Spinal cord (tissue), 9 donors: ENCODE measurements at regions not wholly inside any gene's neighbourhood (a gene's known extent, or its start where the extent isn't known, plus 50 kb on each side); places are given as distances from the start of the nearest gene placed in this dataset.
"Not testable (repeated sequence)": the region's sequence is repeated elsewhere in the genome, so short reads cannot be mapped to it uniquely, and the experiment has no call there.

Source experiments
- DNase-seq, 6 donors: peaks; one replicate each; pipeline versions ENCODE4 v3.0.0 to v3.0.0-alpha.2; 2013 to 2015; ENCODE audit warnings: low spot score in 6 of 6, low read depth in 4 of 6
- H3K27ac ChIP-seq: one replicate; pipeline ENCODE4 v1.5.1; 2013; ENCODE audit warnings: low read depth, low read length, control low read depth
- H3K27me3 ChIP-seq: one replicate; pipeline ENCODE4 v1.6.1; 2013; ENCODE audit warnings: low read length; ENCODE audit not compliant: control insufficient read depth, insufficient read depth
- H3K36me3 ChIP-seq: one replicate; pipeline ENCODE4 v1.6.1; 2013; ENCODE audit warnings: low read length; ENCODE audit not compliant: control insufficient read depth, insufficient read depth
- H3K4me1 ChIP-seq: one replicate; pipeline ENCODE4 v1.6.1; 2013; ENCODE audit warnings: low read length; ENCODE audit not compliant: control insufficient read depth, insufficient read depth
- H3K4me3 ChIP-seq: one replicate; pipeline ENCODE4 v1.5.1; 2013; ENCODE audit warnings: low read depth, low read length, control low read depth
- H3K9me3 ChIP-seq: one replicate; pipeline ENCODE4 v1.6.1; 2013; ENCODE audit warnings: low read length; ENCODE audit not compliant: control insufficient read depth, insufficient read depth
- WGBS: methylation state at CpG from one replicate; pipeline ENCODE4 v1.1.5; 2013; ENCODE audit warnings: missing lambda C conversion rate; ENCODE audit not compliant: insufficient coverage; 5-methylcytosine and 5-hydroxymethylcytosine counted together
- donor health status: healthy.

- not testable (repeated sequence) for H3K27me3 ChIP-seq, DNase-seq, H3K27ac ChIP-seq, H3K4me1 ChIP-seq, H3K36me3 ChIP-seq, H3K4me3 ChIP-seq, H3K9me3 ChIP-seq
- no CpG with 5 or more reads among the region's 5 CpGs for WGBS
These were observed 78.8 kb upstream of the NOTCH2NLA start for GRCh38 chr1:146307632-146308031.

GRCh38 chr1:146306651-146307050 is 77.8 kb upstream of the NOTCH2NLA start:
- not testable (repeated sequence) for H3K4me3 ChIP-seq, H3K27me3 ChIP-seq

GRCh38 chr1:146305442-146305841 is 76.6 kb upstream of the NOTCH2NLA start:
- not testable (repeated sequence) for H3K9me3 ChIP-seq, H3K4me1 ChIP-seq, H3K27ac ChIP-seq, H3K36me3 ChIP-seq, DNase-seq, H3K27me3 ChIP-seq, H3K4me3 ChIP-seq
- WGBS: no CpG with 5 or more reads among the region's 2 CpGs

More at GRCh38 chr1:146306651-146307050, 77.8 kb upstream of the NOTCH2NLA start:
- H3K4me1 ChIP-seq, H3K36me3 ChIP-seq, H3K9me3 ChIP-seq, DNase-seq, H3K27ac ChIP-seq: not testable (repeated sequence)

GRCh38 chr1:146298575-146298897 is 69.7 kb upstream of the NOTCH2NLA start:
- H3K36me3 ChIP-seq, H3K4me3 ChIP-seq, H3K27me3 ChIP-seq, DNase-seq, H3K9me3 ChIP-seq, H3K4me1 ChIP-seq, H3K27ac ChIP-seq: not testable (repeated sequence)
- WGBS: no CpG with 5 or more reads among the region's 5 CpGs

- H3K27ac ChIP-seq, DNase-seq, H3K4me1 ChIP-seq, H3K27me3 ChIP-seq, H3K9me3 ChIP-seq, H3K4me3 ChIP-seq, H3K36me3 ChIP-seq: not testable (repeated sequence)
- no CpG with 5 or more reads among the region's 68 CpGs for WGBS
These were observed 69.2 kb upstream of the NOTCH2NLA start for GRCh38 chr1:146297781-146298574.

GRCh38 chr1:146292940-146293936 is 64.4 kb upstream of the NOTCH2NLA start:
- H3K4me1 ChIP-seq, H3K9me3 ChIP-seq: not testable (repeated sequence)
- no CpG with 5 or more reads among the region's 9 CpGs for WGBS

GRCh38 chr1:146292424-146292823 is 63.6 kb upstream of the NOTCH2NLA start:
- not testable (repeated sequence) for H3K27ac ChIP-seq, H3K4me1 ChIP-seq, H3K9me3 ChIP-seq, H3K36me3 ChIP-seq, H3K27me3 ChIP-seq, H3K4me3 ChIP-seq, DNase-seq
- WGBS: no CpG with 5 or more reads among the region's 4 CpGs

More at GRCh38 chr1:146292940-146293936, 64.4 kb upstream of the NOTCH2NLA start:
- not testable (repeated sequence) for DNase-seq, H3K4me3 ChIP-seq, H3K27me3 ChIP-seq, H3K36me3 ChIP-seq, H3K27ac ChIP-seq

- DNase-seq, H3K27ac ChIP-seq, H3K36me3 ChIP-seq, H3K4me1 ChIP-seq, H3K27me3 ChIP-seq, H3K4me3 ChIP-seq, H3K9me3 ChIP-seq: not testable (repeated sequence)
- no CpG with 5 or more reads among the region's 6 CpGs for WGBS
These were observed 59.1 kb upstream of the NOTCH2NLA start for GRCh38 chr1:146287881-146288280.

- DNase-seq: not testable (repeated sequence)
These were observed 55.9 kb upstream of the NOTCH2NLA start for GRCh38 chr1:146284760-146285159.

GRCh38 chr1:146283527-146283880 is 54.7 kb upstream of the NOTCH2NLA start:
- H3K4me3 ChIP-seq, H3K9me3 ChIP-seq, H3K27me3 ChIP-seq, H3K36me3 ChIP-seq, DNase-seq, H3K4me1 ChIP-seq, H3K27ac ChIP-seq: not testable (repeated sequence)
- WGBS: no CpG with 5 or more reads among the region's 3 CpGs

More at GRCh38 chr1:146284760-146285159, 55.9 kb upstream of the NOTCH2NLA start:
- not testable (repeated sequence) for H3K27ac ChIP-seq, H3K27me3 ChIP-seq, H3K4me3 ChIP-seq, H3K9me3 ChIP-seq, H3K4me1 ChIP-seq, H3K36me3 ChIP-seq
- WGBS: no CpG with 5 or more reads among the region's 1 CpG
